ENCODE measurements at regions not wholly inside any gene's neighbourhood (a gene's known extent, or its start where the extent isn't known, plus 50 kb on each side); places are given as distances from the start of the nearest gene placed in this dataset.
A peak's percentile ranks its signal among the peaks of the same experiment; 100 is the strongest.
"Not testable (repeated sequence)": the region's sequence is repeated elsewhere in the genome, so short reads cannot be mapped to it uniquely, and the experiment has no call there.

DNA sequence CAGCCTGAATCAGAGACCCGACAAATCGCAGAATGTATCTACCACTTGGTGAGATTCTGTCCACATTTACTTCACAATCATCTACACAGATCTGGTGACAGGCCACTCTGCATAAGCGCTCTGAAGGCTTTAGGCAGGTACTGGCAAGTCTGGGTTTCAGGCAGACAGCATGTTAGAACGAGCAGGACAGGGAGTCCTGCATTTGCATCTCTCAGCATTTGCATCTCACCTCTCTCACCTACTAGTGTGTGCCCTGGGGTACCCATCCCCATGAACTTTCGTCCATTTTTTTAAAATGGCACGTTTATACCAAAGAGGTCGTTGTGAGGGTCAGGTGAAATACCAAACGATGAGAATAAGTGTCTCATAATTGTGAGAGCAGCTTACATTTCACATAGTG lies 108.2 kb downstream of the SPATA31A1 start:
- not testable (repeated sequence) for DNase-seq

DNA sequence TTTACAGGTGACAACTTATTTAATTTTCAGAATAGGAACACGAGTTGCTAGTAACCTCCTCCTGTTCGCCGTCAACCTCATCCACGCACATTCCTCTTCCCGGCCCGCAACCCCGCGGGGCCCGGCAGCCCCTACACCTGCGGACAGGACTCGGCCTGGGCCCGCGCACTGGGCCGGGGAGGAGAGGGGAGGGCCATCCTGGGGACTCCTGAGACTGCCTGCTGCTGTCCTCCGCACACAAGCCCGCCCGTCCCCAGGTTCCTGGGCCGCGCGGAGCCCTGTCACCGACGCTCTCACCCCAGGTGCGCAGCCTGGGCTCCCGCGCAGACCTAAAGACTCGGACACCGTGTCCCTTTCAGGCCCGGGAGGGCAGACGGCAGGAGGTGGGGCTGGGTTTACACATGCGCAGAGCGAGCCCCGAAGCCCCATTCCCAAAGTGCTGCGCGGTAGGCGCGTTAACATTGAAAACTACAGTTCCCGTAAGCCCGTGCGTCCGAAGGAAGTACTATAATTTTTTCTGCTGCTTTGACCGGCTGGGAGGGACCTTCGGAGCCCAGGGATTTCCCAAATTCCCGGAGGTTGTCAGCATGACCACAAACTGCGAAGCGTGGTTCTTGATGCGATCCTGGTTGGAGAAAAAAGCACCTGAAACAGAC lies 108.8 kb downstream of the SPATA31A1 start:
- peak; percentile 44 for DNase-seq

DNA sequence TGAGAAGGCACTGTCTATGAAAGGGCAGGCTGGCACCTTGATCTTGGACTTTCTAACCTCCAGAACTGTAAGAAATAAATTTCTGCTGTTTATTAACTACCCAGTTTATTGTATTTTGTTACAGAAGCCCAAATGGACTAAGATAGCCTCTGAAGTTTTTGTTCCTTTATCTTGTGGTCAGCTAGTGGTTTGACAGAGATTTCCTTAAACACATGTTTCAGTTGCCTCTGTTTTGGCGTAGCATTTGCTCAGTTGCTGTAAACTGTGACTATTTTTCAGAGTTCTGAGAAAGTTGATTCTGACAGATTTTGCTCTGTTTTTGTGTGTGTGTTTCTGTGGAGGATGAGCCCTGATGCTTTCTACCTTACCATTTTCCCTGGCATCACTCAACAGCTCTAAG lies 119.0 kb downstream of the SPATA31A1 start:
- DNase-seq, result not testable (repeated sequence)

DNA sequence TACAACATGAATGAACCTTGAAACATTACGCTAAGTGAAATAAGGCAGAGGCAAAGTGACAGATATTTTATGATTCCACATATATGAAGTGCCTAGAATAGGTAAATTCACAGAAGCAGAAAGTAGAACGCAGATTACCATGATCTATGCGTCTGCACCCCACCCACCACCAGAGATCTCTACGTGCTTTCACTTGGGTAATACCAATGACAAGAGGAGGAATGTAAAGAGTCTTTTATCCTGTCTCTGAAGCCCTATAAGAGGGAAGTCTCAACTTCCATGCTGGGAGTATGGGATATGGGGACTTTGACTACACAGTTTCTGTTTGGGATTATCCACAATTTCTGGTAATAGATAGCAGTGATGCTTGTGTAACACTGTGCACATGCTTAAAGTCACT lies 127.6 kb downstream of the SPATA31A1 start:
- DNase-seq, result not testable (repeated sequence)

DNA sequence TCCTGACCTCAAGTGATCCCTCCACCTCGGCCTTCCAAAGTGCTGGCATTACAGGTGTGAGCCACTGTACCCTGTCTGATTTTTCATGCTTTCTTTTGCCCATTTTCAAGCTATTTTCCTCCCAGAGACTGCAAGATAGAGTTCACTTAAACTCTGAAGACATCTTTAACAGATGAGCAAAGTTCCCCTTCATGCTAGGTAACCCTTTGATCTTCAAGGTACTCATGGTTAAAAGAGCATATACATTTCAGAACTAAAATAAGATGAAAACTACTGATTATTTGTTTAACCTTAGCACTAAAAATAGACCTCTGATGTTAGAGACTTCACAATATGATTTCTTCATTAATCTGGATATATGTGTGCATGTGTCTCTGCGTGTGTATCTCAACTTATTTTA lies 128.4 kb downstream of the SPATA31A1 start:
- not testable (repeated sequence) for DNase-seq

DNA sequence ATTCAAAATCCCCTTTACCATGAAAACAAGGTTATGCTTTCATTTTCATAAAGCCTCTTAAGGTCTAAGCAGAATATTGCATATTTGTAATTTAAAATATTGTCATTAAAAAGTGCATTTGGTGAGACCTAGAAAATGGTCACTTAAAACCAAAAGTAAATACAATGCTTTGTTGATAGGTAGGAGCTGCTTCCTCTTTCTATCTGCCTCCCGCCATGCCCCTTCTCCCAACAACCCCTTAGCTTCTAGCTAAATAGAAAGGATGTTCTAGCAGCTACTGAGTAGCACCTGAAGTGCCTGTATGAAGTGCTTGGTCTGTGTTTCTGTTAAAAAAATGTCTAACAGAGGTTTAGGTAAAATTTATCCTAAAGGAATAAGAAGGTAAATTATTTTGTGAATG lies 128.8 kb downstream of the SPATA31A1 start:
- not testable (repeated sequence) for DNase-seq

DNA sequence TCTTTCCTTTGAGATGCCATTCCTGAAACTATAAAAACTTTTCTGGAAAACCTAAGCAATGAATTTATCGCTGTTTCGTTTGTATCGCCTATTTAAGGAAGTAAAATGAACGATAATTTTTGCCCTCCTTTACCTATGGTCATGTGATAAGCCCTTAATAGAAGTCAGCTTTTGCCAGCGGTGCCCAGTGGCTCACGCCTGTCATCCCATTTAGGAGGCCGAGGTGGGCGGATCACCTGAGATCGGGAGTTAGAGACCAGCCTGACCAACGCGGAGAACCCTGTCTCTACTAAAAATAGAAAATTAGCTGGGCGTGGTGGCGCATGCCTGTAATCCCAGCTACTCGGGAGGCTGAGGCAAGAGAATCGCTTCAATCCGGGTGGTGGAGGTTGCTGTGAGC lies 132.0 kb downstream of the SPATA31A1 start:
- not testable (repeated sequence) for DNase-seq

DNA sequence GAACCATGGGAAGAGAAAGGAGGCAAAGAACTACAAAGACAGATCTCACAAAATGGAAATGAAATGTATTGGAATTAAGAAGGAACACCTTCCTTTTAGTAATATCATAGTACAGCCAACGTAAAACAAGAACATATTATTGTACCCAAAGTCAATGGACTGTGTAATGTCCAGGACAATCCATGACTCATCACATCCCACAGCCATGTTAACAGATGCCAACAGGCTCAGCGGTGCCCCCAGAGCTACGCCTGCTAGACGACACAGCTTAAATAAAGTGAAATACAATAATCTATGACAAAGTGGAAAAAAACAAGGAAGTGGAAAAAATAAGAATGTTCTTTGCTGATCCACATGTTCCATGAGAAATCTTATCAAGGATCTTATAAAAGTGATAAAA lies 140.8 kb downstream of the SPATA31A1 start:
- DNase-seq, result not testable (repeated sequence)

DNA sequence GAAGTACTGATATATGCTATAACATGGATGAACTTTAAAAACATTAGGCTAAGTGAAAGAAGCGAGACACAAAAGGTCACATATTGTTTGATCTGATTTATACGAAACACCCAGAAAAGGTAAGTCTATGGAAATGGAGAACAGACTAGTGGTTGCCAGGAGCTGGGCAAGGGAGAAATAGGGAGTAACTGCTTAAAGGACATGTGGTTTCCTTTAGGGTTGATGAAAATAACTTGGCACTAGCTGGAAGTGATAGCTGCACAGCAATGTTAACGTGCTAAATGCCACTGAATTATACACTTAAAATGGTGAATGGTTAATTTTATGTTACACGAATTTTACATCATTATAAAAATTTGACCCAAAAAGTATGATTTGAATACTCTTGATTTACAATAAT lies 147.7 kb downstream of the SPATA31A1 start:
- not testable (repeated sequence) for DNase-seq

DNA sequence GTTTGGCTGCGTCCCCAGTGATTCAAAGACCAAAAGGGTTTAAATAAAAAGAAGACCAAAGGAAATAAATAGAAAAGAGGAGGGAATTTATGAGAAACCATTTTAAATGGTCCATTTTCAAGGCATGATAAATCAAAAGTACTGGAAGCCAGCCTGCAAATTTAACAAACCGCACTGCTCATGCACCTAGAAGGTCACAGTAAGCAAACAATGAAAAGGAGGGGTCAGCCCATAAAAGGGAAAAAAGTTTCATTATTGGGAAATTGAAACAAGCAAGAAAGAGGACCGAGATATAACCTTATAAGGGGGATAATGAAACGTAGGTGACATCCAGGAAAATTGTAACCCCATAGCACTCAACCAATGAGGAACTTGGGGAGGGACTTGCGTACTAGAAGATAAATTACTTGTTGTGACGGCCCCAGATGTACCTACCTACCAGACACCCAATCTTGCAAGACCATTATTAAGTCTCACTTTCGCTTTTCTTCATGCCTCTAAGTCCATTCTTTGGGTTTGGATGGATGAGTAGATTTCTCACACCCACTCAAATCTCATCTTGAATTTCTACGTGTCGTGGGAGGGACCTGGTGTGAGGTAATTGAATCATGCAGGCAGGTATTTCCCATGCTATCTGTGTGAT lies 172.0 kb downstream of the SPATA31A1 start:
- not testable (repeated sequence) for DNase-seq

DNA sequence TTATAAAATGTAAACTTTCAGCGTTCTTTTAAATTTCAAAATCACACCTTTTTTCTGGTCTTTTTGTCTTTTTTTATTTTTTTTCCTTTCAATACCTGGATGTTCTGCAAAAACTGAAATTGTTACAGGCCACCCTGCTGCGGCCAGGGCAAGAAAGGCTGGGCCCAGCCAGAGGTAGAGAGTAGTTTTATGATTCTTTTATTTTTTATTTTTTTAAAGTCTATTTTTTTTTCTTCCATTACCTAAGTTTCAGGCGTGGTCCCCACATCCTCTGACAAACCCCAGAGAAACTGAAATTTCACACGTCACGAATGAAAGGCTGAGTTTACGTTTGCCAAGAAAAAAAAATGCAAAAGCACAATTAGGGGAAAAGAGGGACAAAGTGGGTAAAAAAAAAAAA lies 177.1 kb downstream of the SPATA31A1 start:
- DNase-seq, result not testable (repeated sequence)

DNA sequence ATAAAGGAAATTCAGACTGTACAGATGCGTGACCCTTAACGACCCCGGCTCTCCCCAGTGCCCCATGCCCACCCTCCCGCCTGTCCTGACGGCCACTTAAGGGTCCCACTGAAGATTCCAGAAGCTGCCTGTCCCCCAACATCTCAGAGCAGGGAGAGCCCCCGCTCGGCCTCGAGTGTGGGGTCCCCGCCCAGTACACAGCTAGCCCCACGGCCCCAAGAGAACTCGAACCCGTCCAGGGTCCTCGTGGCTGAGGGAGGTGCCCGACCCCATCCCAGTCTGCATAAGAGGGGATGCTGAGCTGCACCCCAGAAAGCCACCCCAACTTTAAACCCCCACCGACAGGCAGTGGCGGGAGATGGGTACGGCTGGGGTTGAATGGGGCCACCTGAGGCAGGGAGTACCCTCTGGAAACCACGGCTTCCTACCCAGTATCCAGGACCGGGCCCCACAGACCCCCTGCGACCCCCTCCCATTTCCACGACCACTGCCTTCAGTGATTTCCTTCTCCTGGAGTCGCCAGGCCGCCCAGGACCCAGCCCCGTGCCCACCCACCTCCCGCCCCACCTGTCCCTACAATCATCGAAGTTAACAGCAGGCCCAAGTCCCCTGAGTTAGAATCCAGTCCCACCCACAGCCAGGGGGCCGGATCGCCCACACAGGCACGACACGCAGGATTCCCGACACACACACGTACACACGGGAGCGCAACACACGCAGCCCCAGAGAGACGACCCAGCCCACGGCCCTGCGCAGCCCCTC lies 177.7 kb downstream of the SPATA31A1 start:
- not testable (repeated sequence) for DNase-seq

DNA sequence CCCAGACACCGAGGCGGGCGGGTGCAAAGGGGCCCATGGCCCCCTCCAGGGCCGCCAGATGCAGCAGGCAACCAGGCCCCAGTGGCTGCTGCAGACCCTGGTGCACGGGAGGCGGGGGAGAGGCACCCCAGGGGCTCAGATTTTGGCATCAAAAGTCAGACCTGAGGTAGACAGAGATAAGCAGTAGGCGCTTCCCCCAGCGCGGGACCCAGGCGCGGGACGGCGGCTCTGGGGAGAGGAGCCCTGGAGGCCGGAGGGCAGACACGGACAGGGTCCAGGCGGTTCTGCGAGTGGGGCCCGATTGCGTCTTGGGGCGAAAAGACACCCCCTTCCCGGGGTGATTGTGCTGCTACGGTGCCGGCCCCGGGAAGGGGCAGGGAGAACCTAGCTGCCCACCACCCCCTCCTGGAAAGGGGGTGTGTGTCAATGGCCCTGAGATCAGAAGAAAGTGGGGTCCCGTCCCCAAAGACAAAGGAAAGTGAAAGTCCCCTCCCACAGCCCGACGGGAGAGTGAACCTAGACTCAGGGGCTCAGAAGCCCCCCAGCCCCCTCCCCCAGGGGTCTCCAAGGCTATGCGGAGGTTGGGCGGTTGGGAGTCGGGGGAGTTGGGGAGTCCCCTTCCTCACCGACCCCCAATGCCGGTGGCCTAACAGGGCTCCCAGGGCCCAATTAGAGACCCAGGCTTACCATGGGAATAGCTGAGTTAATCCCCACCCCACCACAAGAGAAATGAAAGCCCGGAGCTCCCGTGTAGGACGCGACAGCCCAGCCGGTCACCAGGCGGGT lies 178.5 kb downstream of the SPATA31A1 start:
- not testable (repeated sequence) for DNase-seq

DNA sequence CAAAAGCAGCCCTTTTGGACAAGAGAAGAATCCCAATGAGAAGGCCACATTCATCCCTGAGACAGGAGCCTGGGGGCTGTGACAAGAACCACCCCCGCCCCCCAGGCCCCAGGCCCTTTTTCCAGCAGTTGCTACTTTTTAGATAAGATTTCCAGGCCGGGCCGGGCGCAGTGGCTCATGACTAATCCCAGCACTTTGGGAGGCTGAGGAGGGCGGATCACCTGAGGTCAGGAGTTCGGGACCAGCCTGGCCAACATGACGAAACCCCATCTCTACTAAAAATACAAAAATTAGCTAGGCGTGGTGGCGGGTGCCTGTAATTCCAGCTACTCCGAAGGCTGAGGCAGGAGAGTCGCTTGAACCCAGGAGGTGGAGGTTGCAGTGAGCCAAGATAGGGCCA lies 179.4 kb downstream of the SPATA31A1 start:
- DNase-seq, result not testable (repeated sequence)

DNA sequence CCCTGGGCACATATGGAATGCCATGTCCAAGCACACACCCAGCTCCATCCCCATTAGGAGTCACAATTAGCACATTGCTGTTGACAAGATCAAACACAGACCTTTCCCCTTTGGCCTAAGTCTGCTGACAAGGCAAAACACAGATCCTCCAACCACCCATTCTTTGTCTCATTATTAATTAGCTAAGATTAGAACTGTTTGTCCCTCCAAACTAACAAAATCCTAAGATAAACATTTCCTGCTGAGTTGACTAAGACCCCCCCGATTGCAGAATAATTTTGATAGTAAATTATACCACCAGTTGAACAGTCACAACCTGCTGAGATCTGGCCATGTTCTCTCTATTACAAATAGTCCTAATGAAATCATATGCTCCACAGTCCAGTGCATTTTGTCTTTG lies 186.7 kb downstream of the SPATA31A1 start:
- not testable (repeated sequence) for DNase-seq

DNA sequence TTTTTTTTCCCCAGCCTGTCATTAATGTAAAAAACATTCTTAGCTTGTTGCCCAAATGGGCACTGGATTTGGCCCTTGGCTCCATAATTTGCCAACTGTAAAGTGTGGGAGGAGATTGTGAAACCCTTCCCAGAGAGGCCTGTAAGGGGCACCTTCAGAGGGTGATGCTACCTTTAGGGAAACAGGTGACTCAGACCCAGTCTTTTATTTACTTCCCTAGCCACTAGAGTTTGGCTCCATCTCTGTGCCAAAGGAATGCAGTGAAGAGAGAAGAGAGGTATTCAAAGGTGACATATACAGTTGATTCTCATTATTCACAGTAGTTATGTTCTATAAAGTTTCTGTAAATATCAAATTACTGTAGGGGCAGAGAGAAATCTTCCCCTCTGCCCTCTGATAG lies 189.6 kb downstream of the SPATA31A1 start:
- DNase-seq, result not testable (repeated sequence)

DNA sequence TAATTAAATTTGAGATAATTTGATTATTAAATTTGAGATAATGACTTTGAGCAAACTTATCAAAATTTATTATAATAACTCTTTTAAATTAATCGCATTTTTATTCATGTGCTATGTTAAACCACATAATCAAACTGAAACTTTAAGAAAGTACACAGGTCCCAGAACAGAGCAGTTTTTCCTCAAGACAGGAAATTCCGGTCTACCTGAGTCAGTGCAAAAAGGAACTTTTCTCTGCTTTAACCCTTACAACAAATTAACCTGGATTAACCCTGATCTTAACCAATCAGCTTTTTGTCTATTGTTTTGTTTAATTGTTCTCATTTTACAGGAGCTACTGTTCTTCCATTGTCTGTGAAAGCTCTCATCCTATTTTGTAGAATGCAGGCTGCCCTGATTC lies 195.1 kb downstream of the SPATA31A1 start:
- not testable (repeated sequence) for DNase-seq

DNA sequence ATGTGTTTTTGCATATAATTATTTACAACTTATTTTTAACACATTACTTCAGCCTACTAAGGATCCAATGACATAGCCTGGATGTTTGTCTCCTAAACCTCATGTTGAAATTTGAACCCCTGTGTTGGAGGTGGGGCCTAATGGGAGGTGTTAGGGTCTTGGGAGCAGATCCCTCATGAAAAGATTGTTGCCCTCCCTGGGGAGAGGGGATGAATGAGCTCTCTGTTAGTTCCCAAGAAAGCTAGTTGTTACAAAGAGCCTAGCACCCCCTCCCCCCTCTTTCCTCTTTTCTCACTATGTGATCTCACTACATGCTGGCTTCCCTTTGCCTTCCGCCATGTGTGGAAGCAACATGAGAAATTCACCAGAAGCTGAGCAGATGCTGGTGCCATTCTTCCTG lies 196.1 kb downstream of the SPATA31A1 start:
- not testable (repeated sequence) for DNase-seq

DNA sequence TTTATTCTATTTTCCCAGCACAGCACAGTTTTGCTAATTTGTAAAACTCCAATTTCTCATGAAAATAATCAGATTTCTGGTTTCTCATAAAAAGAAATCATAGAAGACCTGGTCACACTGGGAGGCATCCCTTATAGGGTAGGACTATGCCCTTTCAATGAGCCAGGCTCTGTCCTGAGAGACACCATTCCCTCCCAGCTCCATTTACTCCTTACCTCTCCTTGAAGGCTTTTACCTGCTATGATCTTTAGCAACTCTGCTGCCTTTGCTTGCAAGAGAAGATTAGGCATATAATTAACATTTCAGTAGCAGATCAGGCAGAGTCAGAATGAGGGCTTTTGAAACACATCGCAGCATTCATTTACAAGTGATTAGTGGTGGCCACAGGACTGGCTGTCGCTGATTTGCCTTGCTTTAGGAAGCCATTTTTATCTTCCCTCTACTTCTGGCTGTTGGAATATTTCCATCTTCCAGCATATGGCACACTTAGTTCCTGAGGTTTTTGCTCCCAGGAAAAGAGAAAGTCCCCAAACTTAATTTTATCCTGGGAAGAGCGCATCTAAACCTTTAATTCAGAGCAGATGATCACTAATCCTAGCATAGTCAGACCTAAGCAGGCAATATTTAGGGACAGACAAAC lies 196.9 kb downstream of the SPATA31A1 start:
- DNase-seq, result not testable (repeated sequence)

DNA sequence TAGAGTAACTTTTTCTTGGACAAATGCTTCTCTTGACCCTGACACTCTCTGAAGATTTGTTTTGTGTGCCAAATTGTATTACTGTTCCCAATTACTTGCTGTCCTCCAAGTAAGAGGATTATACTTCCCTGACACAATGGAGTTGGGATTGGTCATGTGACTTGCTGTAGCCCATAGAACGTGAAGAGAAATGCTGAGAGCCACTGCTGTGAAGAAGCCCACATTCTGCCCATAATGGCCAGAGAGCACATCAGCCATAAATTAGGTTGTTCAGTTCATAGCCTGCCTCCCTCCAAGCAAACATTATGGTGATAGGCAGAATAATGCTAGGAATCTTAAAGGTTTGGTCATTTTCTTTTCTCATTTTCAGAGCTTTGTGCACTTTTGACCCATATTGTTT lies 198.9 kb downstream of the SPATA31A1 start:
- DNase-seq, result not testable (repeated sequence)

DNA sequence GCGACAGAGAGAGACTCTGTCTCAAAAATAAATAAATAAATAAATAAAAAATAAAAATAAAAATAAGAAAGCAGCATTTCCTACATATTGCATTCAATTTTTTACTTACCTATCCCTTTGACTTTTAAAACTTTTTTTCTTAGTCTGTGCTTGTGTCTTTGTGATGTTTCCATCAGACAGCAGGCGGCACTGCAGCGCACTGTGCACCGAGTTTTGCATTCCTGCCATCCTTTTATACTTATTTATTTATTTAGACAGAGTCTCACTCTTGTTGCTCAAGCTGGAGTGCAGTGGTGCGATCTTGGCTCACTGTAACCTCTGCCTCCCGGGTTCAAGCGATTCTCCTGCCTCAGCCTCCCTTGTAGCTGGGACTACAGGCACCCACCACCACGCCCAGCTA lies 203.9 kb downstream of the SPATA31A1 start:
- DNase-seq, result not testable (repeated sequence)

DNA sequence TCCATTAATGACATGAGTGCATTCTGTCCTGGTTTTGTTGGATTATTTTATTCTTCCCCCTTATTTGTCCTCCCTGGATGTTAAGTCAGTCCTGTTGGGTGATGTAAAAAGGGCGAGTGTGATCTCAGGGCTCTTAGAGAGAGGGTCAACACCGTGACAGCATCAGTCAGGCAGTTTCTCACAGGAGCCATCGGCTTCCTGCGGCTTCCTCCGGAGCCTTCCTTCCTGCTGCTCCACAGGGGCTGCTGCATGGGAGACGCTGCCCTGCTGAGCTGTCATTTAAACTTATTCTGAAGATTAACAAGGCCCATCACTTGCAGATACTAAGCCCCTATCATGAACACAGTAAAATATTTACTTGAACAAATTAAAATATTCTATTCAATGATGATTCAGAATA lies 211.3 kb downstream of the SPATA31A1 start:
- DNase-seq, result not testable (repeated sequence)
